ENCODE measurements at regions not wholly inside any gene's neighbourhood (a gene's known extent, or its start where the extent isn't known, plus 50 kb on each side); places are given as distances from the start of the nearest gene placed in this dataset.
"Not testable (repeated sequence)": the region's sequence is repeated elsewhere in the genome, so short reads cannot be mapped to it uniquely, and the experiment has no call there.

GRCh38 chr5:78711670-78712069, 63.1 kb upstream of the LHFPL2 start:
- not testable (repeated sequence) for TF ChIP-seq EZH2 (IDR thresholded peaks at IDR 0.05; ENCODE audit: borderline replicate concordance, low read depth, low read length, severe bottlenecking); CTCF (IDR thresholded peaks at IDR 0.05; ENCODE audit: extremely low read depth in 1 of 2, insufficient read depth in 1 of 2, low read depth in 1 of 2, low read length in 2 of 2); POLR2AphosphoS5 (IDR thresholded peaks at IDR 0.05; ENCODE audit: insufficient read depth, low read depth, low read length); POLR2A (IDR thresholded peaks at IDR 0.05; ENCODE audit: low read depth, low read length)
